ENCODE measurements at regions not wholly inside any gene's neighbourhood (a gene's known extent, or its start where the extent isn't known, plus 50 kb on each side); places are given as distances from the start of the nearest gene placed in this dataset.

GRCh38 chr1:56135069-56135863 is 444.1 kb downstream of the PLPP3 start:
- Histone ChIP-seq H3F3A (ENCODE audit: insufficient read depth, low read length) (no peaks in the 10 kb centered on the region), H4K20me1 (ENCODE audit: insufficient read depth, low read length) (no peaks in the 10 kb centered on the region), H3K4me1 (ENCODE audit: insufficient read depth, low read length, severe bottlenecking) (no peaks in the 10 kb centered on the region), H2AFZ (ENCODE audit: low read length) (no peak overlapping the region), H3K4me2 (ENCODE audit: low read length) (no peak overlapping the region), H3K27me3 (ENCODE audit: insufficient read depth, low read length) (no peaks in the 10 kb centered on the region), H3K9me2 (ENCODE audit: low read depth, low read length) (no peaks in the 10 kb centered on the region), H3K27ac (ENCODE audit: low read depth, low read length, poor library complexity, severe bottlenecking) (no peak overlapping the region), H3K79me2 (ENCODE audit: insufficient read depth, low read length) (no peaks in the 10 kb centered on the region), H3K4me3 (ENCODE audit: low read depth, low read length, poor library complexity, severe bottlenecking) (no peak overlapping the region), H3K9me3 (ENCODE audit: low read length) (no peaks in the 10 kb centered on the region), H3K9ac (ENCODE audit: low read length) (no peak overlapping the region), H3K36me3 (ENCODE audit: insufficient read depth, low read length) (no peaks in the 10 kb centered on the region)
- TF ChIP-seq EZH2 (IDR thresholded peaks at IDR 0.05; ENCODE audit: borderline replicate concordance, low read length) = no peak
- no peak for TF ChIP-seq CTCF (IDR thresholded peaks at IDR 0.05; ENCODE audit: low read length)

- Histone ChIP-seq H3K4me3 (ENCODE audit: low read depth, low read length, poor library complexity, severe bottlenecking) (no peak overlapping the region), H2AFZ (ENCODE audit: low read length) (no peak overlapping the region)
Observed at GRCh38 chr1:56133522-56134472, 445.6 kb downstream of the PLPP3 start.

GRCh38 chr1:56132520-56132919 is 446.8 kb downstream of the PLPP3 start:
- H3K27ac ChIP-seq (ENCODE audit: low read depth, low read length, poor library complexity, severe bottlenecking) = no peak overlapping the region
- H3K36me3 ChIP-seq (ENCODE audit: insufficient read depth, low read length) = no peaks in the 10 kb centered on the region
- no peak overlapping the region for H3K4me2 ChIP-seq (ENCODE audit: low read length)
- no peak overlapping the region for H3K4me3 ChIP-seq (ENCODE audit: low read depth, low read length, poor library complexity, severe bottlenecking)
- no peaks in the 10 kb centered on the region for H4K20me1 ChIP-seq (ENCODE audit: insufficient read depth, low read length)
- no peak overlapping the region for H2AFZ ChIP-seq (ENCODE audit: low read length)
- no peak for TF ChIP-seq CTCF (IDR thresholded peaks at IDR 0.05; ENCODE audit: low read length)
- TF ChIP-seq EZH2 (IDR thresholded peaks at IDR 0.05; ENCODE audit: borderline replicate concordance, low read length) = no peak
- no peaks in the 10 kb centered on the region for H3K4me1 ChIP-seq (ENCODE audit: insufficient read depth, low read length, severe bottlenecking)
- no peaks in the 10 kb centered on the region for H3K9me3 ChIP-seq (ENCODE audit: low read length)
- no peaks in the 10 kb centered on the region for H3K79me2 ChIP-seq (ENCODE audit: insufficient read depth, low read length)
- no peak overlapping the region for H3K9ac ChIP-seq (ENCODE audit: low read length)
- no peaks in the 10 kb centered on the region for H3K27me3 ChIP-seq (ENCODE audit: insufficient read depth, low read length)
- no peaks in the 10 kb centered on the region for H3F3A ChIP-seq (ENCODE audit: insufficient read depth, low read length)
- H3K9me2 ChIP-seq (ENCODE audit: low read depth, low read length) = no peaks in the 10 kb centered on the region

More at GRCh38 chr1:56133522-56134472, 445.6 kb downstream of the PLPP3 start:
- Histone ChIP-seq H3K36me3 (ENCODE audit: insufficient read depth, low read length) (no peaks in the 10 kb centered on the region), H3K9ac (ENCODE audit: low read length) (no peak overlapping the region), H3K27ac (ENCODE audit: low read depth, low read length, poor library complexity, severe bottlenecking) (no peak overlapping the region), H3K79me2 (ENCODE audit: insufficient read depth, low read length) (no peaks in the 10 kb centered on the region), H3K27me3 (ENCODE audit: insufficient read depth, low read length) (no peaks in the 10 kb centered on the region), H3F3A (ENCODE audit: insufficient read depth, low read length) (no peaks in the 10 kb centered on the region), H3K4me2 (ENCODE audit: low read length) (no peak overlapping the region), H3K9me2 (ENCODE audit: low read depth, low read length) (no peaks in the 10 kb centered on the region), H4K20me1 (ENCODE audit: insufficient read depth, low read length) (no peaks in the 10 kb centered on the region), H3K4me1 (ENCODE audit: insufficient read depth, low read length, severe bottlenecking) (no peaks in the 10 kb centered on the region), H3K9me3 (ENCODE audit: low read length) (no peaks in the 10 kb centered on the region)
- no peak for TF ChIP-seq EZH2 (IDR thresholded peaks at IDR 0.05; ENCODE audit: borderline replicate concordance, low read length)
- TF ChIP-seq CTCF (IDR thresholded peaks at IDR 0.05; ENCODE audit: low read length) = no peak
